ENCODE measurements at regions not wholly inside any gene's neighbourhood (a gene's known extent, or its start where the extent isn't known, plus 50 kb on each side); places are given as distances from the start of the nearest gene placed in this dataset.

DNA sequence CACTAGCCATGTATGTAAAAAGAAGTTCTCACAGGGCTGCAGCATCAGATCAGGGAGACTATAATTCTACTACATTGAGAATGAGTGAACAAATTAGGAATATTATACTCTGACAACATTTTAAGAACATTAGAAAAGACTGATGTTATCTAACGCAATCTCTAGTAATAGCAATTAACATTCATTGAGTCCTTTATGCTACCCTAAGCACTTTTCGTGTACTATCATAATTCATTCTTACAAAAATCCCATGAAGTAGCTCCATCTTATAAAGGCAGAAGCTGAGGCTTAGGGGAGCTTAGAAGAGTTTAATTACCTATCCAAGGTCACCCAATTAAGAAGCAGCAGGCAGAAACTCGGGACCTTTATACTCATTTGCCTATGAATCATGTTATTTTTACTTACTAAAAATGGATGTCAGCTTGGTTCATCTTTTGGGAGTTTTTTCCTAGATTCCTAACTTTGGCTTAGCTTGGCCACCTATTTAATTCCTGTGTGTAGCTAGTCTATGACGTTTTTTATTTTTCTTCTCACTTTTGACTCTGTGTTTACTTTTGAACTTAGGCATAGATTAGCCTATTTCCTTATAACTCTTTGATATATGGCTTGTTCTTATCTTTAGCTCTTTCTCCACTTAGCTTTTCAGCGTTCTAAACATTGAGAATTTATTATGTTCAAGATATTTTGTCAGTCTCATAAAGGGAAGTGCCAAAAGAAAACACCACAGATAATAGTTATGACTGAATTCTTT lies 333.5 kb upstream of the DCN start:
- no peak overlapping the region for H3K27ac ChIP-seq (ENCODE audit: low read depth, low read length)
- Mint-ChIP-seq H3K4me1 (ENCODE audit: low read depth, unreplicated experiment) (peaks cover 1% of the 10 kb centered on the region), H3K27ac (ENCODE audit: unreplicated experiment) (no peak overlapping the region), H3K36me3 (ENCODE audit: low read depth, unreplicated experiment) (no peaks in the 10 kb centered on the region), H3K9me3 (ENCODE audit: unreplicated experiment) (no peaks in the 10 kb centered on the region), H3K27me3 (ENCODE audit: low read depth, unreplicated experiment) (no peaks in the 10 kb centered on the region), H3K4me3 (ENCODE audit: unreplicated experiment) (no peak overlapping the region)
- no peaks in the 10 kb centered on the region for H3K79me2 ChIP-seq (ENCODE audit: insufficient read depth, low read length)
- H3K9me3 ChIP-seq (ENCODE audit: insufficient read depth, low read depth, low read length), result no peaks in the 10 kb centered on the region
- H4K20me1 ChIP-seq (ENCODE audit: insufficient read depth, low read length), result no peaks in the 10 kb centered on the region
- FAIRE-seq (no peak), DNase-seq (ENCODE audit: low read depth) (no peak)
- H3K4me3 ChIP-seq (ENCODE audit: insufficient read depth, low read depth, low read length), result no peak overlapping the region
- no peaks in the 10 kb centered on the region for H3K27me3 ChIP-seq (ENCODE audit: insufficient read depth, low read length)
- H3K36me3 ChIP-seq (ENCODE audit: insufficient read depth, low read length), result no peaks in the 10 kb centered on the region
- TF ChIP-seq EZH2 (IDR thresholded peaks at IDR 0.05; ENCODE audit: insufficient read depth, low read length) (no peak), CTCF (IDR thresholded peaks at IDR 0.05; ENCODE audit: insufficient read depth, low read depth, low read length) (no peak)
- no peak overlapping the region for H3K4me2 ChIP-seq (ENCODE audit: low read length)
- no peak overlapping the region for H2AFZ ChIP-seq (ENCODE audit: low read depth, low read length)
- H3K4me1 ChIP-seq (ENCODE audit: insufficient read depth, low read length), result no peaks in the 10 kb centered on the region
- no peak overlapping the region for H3K9ac ChIP-seq (ENCODE audit: low read length)

DNA sequence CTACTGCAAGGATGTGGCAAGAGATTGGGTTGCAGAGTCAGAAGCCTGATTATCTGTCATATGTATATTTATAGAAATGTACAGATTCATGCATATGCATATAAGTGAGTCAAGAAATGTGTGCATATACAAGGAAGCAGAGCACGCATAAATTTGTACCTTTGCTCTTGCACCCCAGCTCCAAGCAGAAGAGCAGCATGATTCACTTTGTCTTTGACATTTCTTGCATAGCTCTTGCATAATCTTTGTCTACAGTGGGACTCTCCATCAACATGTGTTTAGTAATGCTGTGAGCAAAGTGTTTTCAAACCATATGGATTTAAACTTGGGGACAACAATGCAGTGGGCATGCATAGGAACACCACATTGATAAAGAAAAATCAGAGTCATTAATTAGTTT lies 330.7 kb upstream of the DCN start:
- Histone ChIP-seq H3K79me2 (ENCODE audit: insufficient read depth, low read length) (no peaks in the 10 kb centered on the region), H3K9me3 (ENCODE audit: insufficient read depth, low read depth, low read length) (no peaks in the 10 kb centered on the region), H3K4me2 (ENCODE audit: low read length) (no peak overlapping the region), H3K4me3 (ENCODE audit: insufficient read depth, low read depth, low read length) (no peak overlapping the region), H3K36me3 (ENCODE audit: insufficient read depth, low read length) (no peaks in the 10 kb centered on the region), H3K27me3 (ENCODE audit: insufficient read depth, low read length) (no peaks in the 10 kb centered on the region), H2AFZ (ENCODE audit: low read depth, low read length) (no peak overlapping the region), H3K9ac (ENCODE audit: low read length) (no peak overlapping the region), H3K4me1 (ENCODE audit: insufficient read depth, low read length) (no peaks in the 10 kb centered on the region), H3K27ac (ENCODE audit: low read depth, low read length) (no peak overlapping the region), H4K20me1 (ENCODE audit: insufficient read depth, low read length) (no peaks in the 10 kb centered on the region)
- Mint-ChIP-seq H3K9me3 (ENCODE audit: unreplicated experiment) (no peaks in the 10 kb centered on the region), H3K27me3 (ENCODE audit: low read depth, unreplicated experiment) (no peaks in the 10 kb centered on the region), H3K4me1 (ENCODE audit: low read depth, unreplicated experiment) (peaks cover 1% of the 10 kb centered on the region), H3K4me3 (ENCODE audit: unreplicated experiment) (no peak overlapping the region), H3K27ac (ENCODE audit: unreplicated experiment) (no peak overlapping the region), H3K36me3 (ENCODE audit: low read depth, unreplicated experiment) (no peaks in the 10 kb centered on the region)
- DNase-seq (ENCODE audit: low read depth) (no peak), FAIRE-seq (no peak)
- no peak for TF ChIP-seq CTCF (IDR thresholded peaks at IDR 0.05; ENCODE audit: insufficient read depth, low read depth, low read length)
- no peak for TF ChIP-seq EZH2 (IDR thresholded peaks at IDR 0.05; ENCODE audit: insufficient read depth, low read length)

GRCh38 chr12:91511795-91512420 lies 329.3 kb upstream of the DCN start:
- Mint-ChIP-seq H3K4me3 (ENCODE audit: unreplicated experiment) (no peak overlapping the region), H3K27me3 (ENCODE audit: low read depth, unreplicated experiment) (no peaks in the 10 kb centered on the region), H3K36me3 (ENCODE audit: low read depth, unreplicated experiment) (no peaks in the 10 kb centered on the region), H3K9me3 (ENCODE audit: unreplicated experiment) (no peaks in the 10 kb centered on the region), H3K4me1 (ENCODE audit: low read depth, unreplicated experiment) (peaks cover 3% of the 10 kb centered on the region), H3K27ac (ENCODE audit: unreplicated experiment) (no peak overlapping the region)
- Histone ChIP-seq H3K9ac (ENCODE audit: low read length) (no peak overlapping the region), H2AFZ (ENCODE audit: low read depth, low read length) (no peak overlapping the region), H3K9me3 (ENCODE audit: insufficient read depth, low read depth, low read length) (no peaks in the 10 kb centered on the region), H3K27ac (ENCODE audit: low read depth, low read length) (no peak overlapping the region), H4K20me1 (ENCODE audit: insufficient read depth, low read length) (no peaks in the 10 kb centered on the region), H3K4me3 (ENCODE audit: insufficient read depth, low read depth, low read length) (no peak overlapping the region), H3K4me1 (ENCODE audit: insufficient read depth, low read length) (no peaks in the 10 kb centered on the region), H3K36me3 (ENCODE audit: insufficient read depth, low read length) (no peaks in the 10 kb centered on the region), H3K79me2 (ENCODE audit: insufficient read depth, low read length) (no peaks in the 10 kb centered on the region), H3K27me3 (ENCODE audit: insufficient read depth, low read length) (no peaks in the 10 kb centered on the region), H3K4me2 (ENCODE audit: low read length) (no peak overlapping the region)
- TF ChIP-seq CTCF (IDR thresholded peaks at IDR 0.05; ENCODE audit: insufficient read depth, low read depth, low read length) (no peak), EZH2 (IDR thresholded peaks at IDR 0.05; ENCODE audit: insufficient read depth, low read length) (no peak)
- no peak for FAIRE-seq
- DNase-seq (ENCODE audit: low read depth), result no peak
